IMR-90 (cell line): ENCODE measurements at regions not wholly inside any gene's neighbourhood (a gene's known extent, or its start where the extent isn't known, plus 50 kb on each side); places are given as distances from the start of the nearest gene placed in this dataset.

Experiments
- ATAC-seq: fragments of 200-7000 bp; cut with Tn5 transposase; 2 replicates; pipeline ENCODE4 v1.9.1; 2020; ENCODE audit warnings: low read depth, mild to moderate bottlenecking, moderate library complexity
- BruUV-seq: library from RNA; stranded (reverse); fragments of 400-500 nt; replicated peaks from 2 replicates; lab custom pipeline; 2021; lab: Mats Ljungman, UMichigan
- CTCF ChIA-PET: fragments of 300-600 bp; formaldehyde crosslinking; extraction: SDS; loops from one replicate; lab custom pipeline; 2021; ENCODE audit warnings: antibody characterized with exemption; lab: Yijun Ruan, JAX
- POLR2A ChIA-PET: fragments of 300-600 bp; sonication (Branson Sonifier 250); formaldehyde crosslinking; loops from one replicate; lab custom pipeline; 2022; ENCODE audit warnings: antibody characterized with exemption; ENCODE audit not compliant: unreplicated experiment; lab: Charles Lee
- DNase-seq: peaks from one replicate; pipeline ENCODE4 v3.0.0; 2013
- H2AFZ ChIP-seq: replicated peaks from 2 replicates; pipeline ENCODE3; 2013; ENCODE audit warnings: low read length, mild to moderate bottlenecking; ENCODE audit not compliant: poor library complexity
- H2AK5ac ChIP-seq: 2 replicates; pipeline ENCODE4 v1.6.1; 2013; ENCODE audit warnings: low read depth, low read length, inconsistent platforms
- H2AK9ac ChIP-seq: replicated peaks from 2 replicates; pipeline ENCODE3; 2013; ENCODE audit warnings: mild to moderate bottlenecking, low read depth, low read length, moderate library complexity; ENCODE audit not compliant: poor library complexity
- H2BK120ac ChIP-seq: 2 replicates; pipeline ENCODE4 v1.6.1; 2013; ENCODE audit warnings: low read depth, low read length, inconsistent platforms
- H2BK15ac ChIP-seq: 3 replicates; pipeline ENCODE4 v1.6.1; 2013; ENCODE audit warnings: low read depth, low read length, inconsistent platforms
- H2BK20ac ChIP-seq: 2 replicates; pipeline ENCODE4 v1.6.1; 2013; ENCODE audit warnings: low read depth, mild to moderate bottlenecking, inconsistent platforms, low read length, moderate library complexity
- H2BK5ac ChIP-seq: 2 replicates; pipeline ENCODE4 v1.6.1; 2013; ENCODE audit warnings: mild to moderate bottlenecking, low read depth, low read length, inconsistent platforms; ENCODE audit not compliant: poor library complexity, severe bottlenecking
- H3K14ac ChIP-seq: replicated peaks from 2 replicates; pipeline ENCODE4 v1.6.1; 2013; ENCODE audit warnings: low read depth, low read length, inconsistent platforms
- H3K18ac ChIP-seq: 2 replicates; pipeline ENCODE4 v1.6.1; 2013; ENCODE audit warnings: low read depth, low read length, control low read depth
- H3K23ac ChIP-seq: 2 replicates; pipeline ENCODE4 v1.6.1; 2013; ENCODE audit warnings: low read depth, low read length, inconsistent platforms
- H3K27ac ChIP-seq: 2 replicates; pipeline ENCODE4 v1.5.1; 2013; ENCODE audit warnings: mild to moderate bottlenecking, control low read depth, low read length; ENCODE audit not compliant: insufficient read depth
- H3K27me3 ChIP-seq: 2 replicates; pipeline ENCODE4 v1.6.1; 2013; ENCODE audit warnings: low read length; ENCODE audit not compliant: control insufficient read depth, insufficient read depth
- H3K36me3 ChIP-seq: 2 replicates; pipeline ENCODE4 v1.6.1; 2013; ENCODE audit warnings: low read length, mixed read lengths; ENCODE audit not compliant: control insufficient read depth, insufficient read depth
- H3K4ac ChIP-seq: 2 replicates; pipeline ENCODE4 v1.6.1; 2013; ENCODE audit warnings: low read depth, low read length, inconsistent platforms
- H3K4me1 ChIP-seq: 2 replicates; pipeline ENCODE4 v1.6.1; 2013; ENCODE audit warnings: low read length, mixed read lengths; ENCODE audit not compliant: control insufficient read depth, insufficient read depth
- H3K4me2 ChIP-seq: 2 replicates; pipeline ENCODE4 v1.6.1; 2013; ENCODE audit warnings: low read depth, mild to moderate bottlenecking, control low read depth, low read length, moderate library complexity
- H3K4me3 ChIP-seq: 2 replicates; pipeline ENCODE4 v1.5.1; 2013; ENCODE audit warnings: low read depth, mild to moderate bottlenecking, control low read depth, low read length, moderate library complexity; ENCODE audit not compliant: insufficient read depth
- H3K56ac ChIP-seq: 2 replicates; pipeline ENCODE4 v1.6.1; 2013; ENCODE audit warnings: low read length, inconsistent platforms; ENCODE audit not compliant: insufficient read depth; ENCODE audit errors: extremely low read depth
- H3K79me1 ChIP-seq, 2 experiments: 2 replicates each; pipeline ENCODE4 v1.6.1; 2013; ENCODE audit warnings: low read length in 2 of 2, inconsistent platforms in 1 of 2, low read depth in 1 of 2
- H3K9ac ChIP-seq: 2 replicates; pipeline ENCODE4 v1.6.1; 2013; ENCODE audit warnings: low read depth, low read length, control low read depth
- H3K9me1 ChIP-seq: 2 replicates; pipeline ENCODE4 v1.6.1; 2013; ENCODE audit warnings: low read length, inconsistent platforms; ENCODE audit not compliant: insufficient read depth
- H3K9me3 ChIP-seq: 2 replicates; pipeline ENCODE4 v1.6.1; 2013; ENCODE audit warnings: low read length; ENCODE audit not compliant: control insufficient read depth, insufficient read depth
- H4K20me1 ChIP-seq: 2 replicates; pipeline ENCODE4 v1.6.1; 2013; ENCODE audit warnings: low read length, inconsistent platforms; ENCODE audit not compliant: insufficient read depth
- H4K5ac ChIP-seq: 2 replicates; pipeline ENCODE4 v1.6.1; 2013; ENCODE audit warnings: mild to moderate bottlenecking, low read depth, low read length, control low read depth
- H4K8ac ChIP-seq, 2 experiments: 2 replicates each; pipeline ENCODE4 v1.6.1; 2013; ENCODE audit warnings: low read depth in 2 of 2, low read length in 2 of 2, control low read depth in 1 of 2, inconsistent platforms in 1 of 2
- H4K91ac ChIP-seq: 2 replicates; pipeline ENCODE4 v1.6.1; 2013; ENCODE audit warnings: low read depth, low read length, inconsistent platforms; ENCODE audit not compliant: insufficient read depth
- CHD1 ChIP-seq: IDR thresholded peaks from 2 replicates; pipeline ENCODE4 v1.6.1; 2012; ENCODE audit warnings: low read depth, low read length, improper control_type of control experiment
- RAD21 ChIP-seq: IDR thresholded peaks from 2 replicates; pipeline ENCODE4 v1.6.1; 2012; ENCODE audit warnings: low read length, improper control_type of control experiment
- SMC3 ChIP-seq: fragments of 150-350 bp; IDR thresholded peaks from 2 replicates; pipeline ENCODE4 v1.6.1; 2016; ENCODE audit warnings: low read depth, mild to moderate bottlenecking, antibody characterized with exemption, low read length, moderate library complexity
- USF2 ChIP-seq: fragments of 150-350 bp; IDR thresholded peaks from 2 replicates; pipeline ENCODE4 v1.6.1; 2017; ENCODE audit warnings: mild to moderate bottlenecking, antibody characterized with exemption, low read length, low read depth
- WGBS, 2 experiments: methylation state at CpG; one replicate each; pipeline versions ENCODE4 v1.1.5 to v1.1.7; 2013; ENCODE audit warnings: missing lambda C conversion rate in 2 of 2; ENCODE audit not compliant: insufficient read length in 1 of 2; ENCODE audit errors: extremely low coverage in 2 of 2; 5-methylcytosine and 5-hydroxymethylcytosine counted together
- dilution Hi-C: fragments of 300-500 bp; cut with HindIII; formaldehyde crosslinking; loops from one replicate; pipeline ENCODE4 v1.14.3; 2018; ENCODE audit warnings: low sequenced_read_pairs; ENCODE audit not compliant: unreplicated experiment
- in situ Hi-C: fragments of 300-500 bp; cut with MboI; formaldehyde crosslinking; loops from 3 replicates; pipeline ENCODE4 v1.14.3; 2019; ENCODE audit warnings: low sequenced_read_pairs, inconsistent platforms, mixed read lengths
- intact Hi-C: fragments of 100-400 bp; cut with micrococcal nuclease; formaldehyde crosslinking; loops from 2 replicates; pipeline ENCODE4 v1.10.0; 2022

GRCh38 chr11:39569789-39570188 lies 1889.7 kb downstream of the LRRC4C start:
- intact Hi-C loops (no loop called here), dilution Hi-C loops (no loop called here), in situ Hi-C loops (no loop called here)
- Histone ChIP-seq H2AFZ (no peak overlapping the region), H3K27me3 (no peaks in the 10 kb centered on the region), H2BK120ac (no peak overlapping the region), H3K4me3 (no peak overlapping the region), H3K14ac (no peak overlapping the region), H3K4me1 (no peaks in the 10 kb centered on the region), H2BK15ac (no peak overlapping the region), H3K36me3 (no peaks in the 10 kb centered on the region), H2BK5ac (no peak overlapping the region), H3K18ac (no peak overlapping the region), H3K79me1 (no peaks in the 10 kb centered on the region), H3K4me2 (no peak overlapping the region), H3K27ac (no peak overlapping the region), H3K56ac (no peak overlapping the region), H4K5ac (no peak overlapping the region), H3K9ac (no peak overlapping the region), H2AK5ac (no peak overlapping the region), H2BK20ac (no peak overlapping the region), H4K20me1 (no peaks in the 10 kb centered on the region), H3K4ac (no peak overlapping the region), H3K9me1 (no peaks in the 10 kb centered on the region), H4K8ac (no peak overlapping the region), H3K23ac (no peak overlapping the region), H4K91ac (no peak overlapping the region), H3K9me3 (no peaks in the 10 kb centered on the region), H2AK9ac (no peak overlapping the region)
- no peak for ATAC-seq
- DNase-seq, result no peak
- WGBS, 2 experiments, result no CpG with 5 or more reads among the region's 2 CpGs
- no TSS peak for BruUV-seq
- POLR2A ChIA-PET, result no interaction called here
- CTCF ChIA-PET, result no interaction called here
- TF ChIP-seq SMC3, result no peak
- no peak for TF ChIP-seq RAD21
- no peak for TF ChIP-seq CHD1
- no peak for TF ChIP-seq USF2
